ENCODE measurements at regions not wholly inside any gene's neighbourhood (a gene's known extent, or its start where the extent isn't known, plus 50 kb on each side); places are given as distances from the start of the nearest gene placed in this dataset.

GRCh38 chr5:57549566-57549965 is 67.0 kb upstream of the ACTBL2 start:
- H3K9me3 ChIP-seq (ENCODE audit: control insufficient read depth in 4 of 4, low read length in 3 of 4), result no peaks in the 10 kb centered on the region
- no peak for TF ChIP-seq MAX (IDR thresholded peaks at IDR 0.05)
- TF ChIP-seq, protein P1, sequence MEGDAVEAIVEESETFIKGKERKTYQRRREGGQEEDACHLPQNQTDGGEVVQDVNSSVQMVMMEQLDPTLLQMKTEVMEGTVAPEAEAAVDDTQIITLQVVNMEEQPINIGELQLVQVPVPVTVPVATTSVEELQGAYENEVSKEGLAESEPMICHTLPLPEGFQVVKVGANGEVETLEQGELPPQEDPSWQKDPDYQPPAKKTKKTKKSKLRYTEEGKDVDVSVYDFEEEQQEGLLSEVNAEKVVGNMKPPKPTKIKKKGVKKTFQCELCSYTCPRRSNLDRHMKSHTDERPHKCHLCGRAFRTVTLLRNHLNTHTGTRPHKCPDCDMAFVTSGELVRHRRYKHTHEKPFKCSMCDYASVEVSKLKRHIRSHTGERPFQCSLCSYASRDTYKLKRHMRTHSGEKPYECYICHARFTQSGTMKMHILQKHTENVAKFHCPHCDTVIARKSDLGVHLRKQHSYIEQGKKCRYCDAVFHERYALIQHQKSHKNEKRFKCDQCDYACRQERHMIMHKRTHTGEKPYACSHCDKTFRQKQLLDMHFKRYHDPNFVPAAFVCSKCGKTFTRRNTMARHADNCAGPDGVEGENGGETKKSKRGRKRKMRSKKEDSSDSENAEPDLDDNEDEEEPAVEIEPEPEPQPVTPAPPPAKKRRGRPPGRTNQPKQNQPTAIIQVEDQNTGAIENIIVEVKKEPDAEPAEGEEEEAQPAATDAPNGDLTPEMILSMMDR (IDR thresholded peaks at IDR 0.05; ENCODE audit: low read depth, low read length, missing input control), result no peak
- no peak for DNase-seq (ENCODE audit: low spot score)
- H3K9ac ChIP-seq (ENCODE audit: low read depth in 1 of 2, low read length in 2 of 2), result no peak overlapping the region
- H3K27me3 ChIP-seq (ENCODE audit: control insufficient read depth in 4 of 4, insufficient read depth in 4 of 4, low read length in 3 of 4), result no peaks in the 10 kb centered on the region
- H3K36me3 ChIP-seq (ENCODE audit: control insufficient read depth in 4 of 4, insufficient read depth in 3 of 4, low read depth in 1 of 4, low read length in 3 of 4), result no peaks in the 10 kb centered on the region
- H3K4me3 ChIP-seq (ENCODE audit: low read depth in 1 of 3, low read length in 3 of 3), result no peak overlapping the region
- H3K4me1 ChIP-seq (ENCODE audit: control insufficient read depth in 4 of 4, insufficient read depth in 4 of 4, low read length in 3 of 4), result no peaks in the 10 kb centered on the region
- H3K27ac ChIP-seq (ENCODE audit: low read depth in 1 of 2, low read length in 2 of 2), result no peak overlapping the region

DNA sequence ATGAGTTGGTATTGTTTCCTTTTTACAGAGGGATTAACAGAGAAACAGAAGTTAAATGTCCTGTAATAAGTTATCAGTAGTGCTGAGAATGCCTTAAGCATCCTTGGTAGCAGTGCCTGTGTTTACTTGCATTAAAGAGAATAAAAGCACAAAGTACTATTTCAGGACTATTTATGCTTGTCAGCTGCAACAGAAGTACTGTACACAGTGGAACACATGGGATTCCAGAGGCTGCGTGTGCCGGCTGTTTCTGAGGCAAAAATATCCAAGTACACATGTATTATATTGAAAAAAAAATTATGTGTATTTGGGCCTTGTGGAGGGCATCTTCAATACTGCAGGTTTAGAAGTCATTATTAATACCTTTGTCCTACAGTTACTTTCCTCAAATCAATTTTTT is 58.2 kb upstream of the ACTBL2 start:
- Histone ChIP-seq H3K9ac (ENCODE audit: low read depth in 1 of 2, low read length in 2 of 2) (no peak overlapping the region), H3K9me3 (ENCODE audit: control insufficient read depth in 4 of 4, low read length in 3 of 4) (no peaks in the 10 kb centered on the region), H3K27ac (ENCODE audit: low read depth in 1 of 2, low read length in 2 of 2) (no peak overlapping the region), H3K4me3 (ENCODE audit: low read depth in 1 of 3, low read length in 3 of 3) (no peak overlapping the region), H3K27me3 (ENCODE audit: control insufficient read depth in 4 of 4, insufficient read depth in 4 of 4, low read length in 3 of 4) (no peaks in the 10 kb centered on the region), H3K36me3 (ENCODE audit: control insufficient read depth in 4 of 4, insufficient read depth in 3 of 4, low read depth in 1 of 4, low read length in 3 of 4) (no peaks in the 10 kb centered on the region), H3K4me1 (ENCODE audit: control insufficient read depth in 4 of 4, insufficient read depth in 4 of 4, low read length in 3 of 4) (no peaks in the 10 kb centered on the region)
- DNase-seq (ENCODE audit: low spot score), result no peak
- no peak for TF ChIP-seq RAD21 (IDR thresholded peaks at IDR 0.05)
- no peak for TF ChIP-seq SP1 (IDR thresholded peaks at IDR 0.05)
- no peak for TF ChIP-seq YY1 (IDR thresholded peaks at IDR 0.05)
- TF ChIP-seq, protein P2, sequence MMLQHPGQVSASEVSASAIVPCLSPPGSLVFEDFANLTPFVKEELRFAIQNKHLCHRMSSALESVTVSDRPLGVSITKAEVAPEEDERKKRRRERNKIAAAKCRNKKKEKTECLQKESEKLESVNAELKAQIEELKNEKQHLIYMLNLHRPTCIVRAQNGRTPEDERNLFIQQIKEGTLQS (IDR thresholded peaks at IDR 0.05), result no peak
- TF ChIP-seq RXRA (IDR thresholded peaks at IDR 0.05), result no peak
- no peak for TF ChIP-seq ZBTB33 (IDR thresholded peaks at IDR 0.05)
- no peak for TF ChIP-seq FOXA2 (IDR thresholded peaks at IDR 0.05)
- no peak for TF ChIP-seq MAX (IDR thresholded peaks at IDR 0.05)
- TF ChIP-seq HNF4G (IDR thresholded peaks at IDR 0.05), result no peak
- 92% methylated on average over 2 of the region's 2 CpGs for WGBS

DNA sequence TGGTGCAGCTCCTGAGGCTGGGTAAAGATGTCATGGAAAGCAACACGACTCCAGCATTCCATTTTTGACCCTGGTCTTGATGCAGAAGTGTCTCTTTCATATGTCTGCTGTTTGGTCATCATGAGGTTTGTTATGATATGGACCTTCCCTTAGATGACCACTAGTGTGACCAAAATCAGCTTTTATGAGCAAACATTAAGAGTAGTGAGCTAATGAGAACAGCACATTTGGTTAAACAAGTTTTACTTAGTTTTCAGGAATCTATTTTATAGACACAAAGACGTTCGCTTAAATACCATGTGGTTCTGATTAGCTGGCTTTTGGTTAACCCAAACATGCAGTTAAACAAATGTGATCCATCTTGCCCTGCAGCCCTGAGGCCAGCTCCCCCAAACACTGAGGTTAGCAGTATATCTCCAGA is 56.7 kb upstream of the ACTBL2 start:
- Histone ChIP-seq H3K9ac (ENCODE audit: low read depth in 1 of 2, low read length in 2 of 2) (no peak overlapping the region), H3K27ac (ENCODE audit: low read depth in 1 of 2, low read length in 2 of 2) (no peak overlapping the region), H3K27me3 (ENCODE audit: control insufficient read depth in 4 of 4, insufficient read depth in 4 of 4, low read length in 3 of 4) (no peaks in the 10 kb centered on the region), H3K4me1 (ENCODE audit: control insufficient read depth in 4 of 4, insufficient read depth in 4 of 4, low read length in 3 of 4) (no peaks in the 10 kb centered on the region), H3K9me3 (ENCODE audit: control insufficient read depth in 4 of 4, low read length in 3 of 4) (no peaks in the 10 kb centered on the region), H3K36me3 (ENCODE audit: control insufficient read depth in 4 of 4, insufficient read depth in 3 of 4, low read depth in 1 of 4, low read length in 3 of 4) (no peaks in the 10 kb centered on the region), H3K4me3 (ENCODE audit: low read depth in 1 of 3, low read length in 3 of 3) (no peak overlapping the region)
- TF ChIP-seq EGR1 (IDR thresholded peaks at IDR 0.05; ENCODE audit: low read depth in 2 of 2) (no peak), REST (IDR thresholded peaks at IDR 0.05) (no peak)
- no peak for DNase-seq (ENCODE audit: low spot score)
- 68% methylated on average over 3 of the region's 3 CpGs for WGBS

Measured in liver (tissue), 8 donors.